HG02981 (cell line): ENCODE measurements at regions not wholly inside any gene's neighbourhood (a gene's known extent, or its start where the extent isn't known, plus 50 kb on each side); places are given as distances from the start of the nearest gene placed in this dataset.

Source experiments
- ATAC-seq: cut with Tn5 transposase; IDR thresholded peaks from one replicate; pipeline ENCODE4 v1.9.1; 2021; ENCODE audit warnings: mild to moderate bottlenecking, moderate library complexity; ENCODE audit not compliant: unreplicated experiment

GRCh38 chr21:27268290-27268689 lies 301.4 kb upstream of the ADAMTS5 start:
- no peak for ATAC-seq

GRCh38 chr21:27265949-27266348 lies 299.1 kb upstream of the ADAMTS5 start:
- no peak for ATAC-seq

GRCh38 chr21:27265492-27265891 lies 298.6 kb upstream of the ADAMTS5 start:
- no peak for ATAC-seq

GRCh38 chr21:27261676-27262075 lies 294.8 kb upstream of the ADAMTS5 start:
- ATAC-seq: no peak

- ATAC-seq: no peak
These were observed 293.8 kb upstream of the ADAMTS5 start for GRCh38 chr21:27260728-27261127.

- ATAC-seq: no peak
These were observed 292.0 kb upstream of the ADAMTS5 start for GRCh38 chr21:27258742-27259448.

GRCh38 chr21:27257908-27258556 lies 291.1 kb upstream of the ADAMTS5 start:
- no peak for ATAC-seq

GRCh38 chr21:27257226-27257625 lies 290.3 kb upstream of the ADAMTS5 start:
- ATAC-seq: no peak

- no peak for ATAC-seq
These were observed 284.9 kb upstream of the ADAMTS5 start for GRCh38 chr21:27251752-27252151.

GRCh38 chr21:27250366-27250765 lies 283.5 kb upstream of the ADAMTS5 start:
- no peak for ATAC-seq

- ATAC-seq: no peak
These were observed 281.9 kb upstream of the ADAMTS5 start for GRCh38 chr21:27248814-27249213.

GRCh38 chr21:27246741-27247140 lies 279.9 kb upstream of the ADAMTS5 start:
- ATAC-seq: no peak

- ATAC-seq: no peak
These were observed 277.9 kb upstream of the ADAMTS5 start for GRCh38 chr21:27244776-27245175.

GRCh38 chr21:27244352-27244751 lies 277.5 kb upstream of the ADAMTS5 start:
- ATAC-seq: no peak

GRCh38 chr21:27240839-27241238 lies 274.0 kb upstream of the ADAMTS5 start:
- no peak for ATAC-seq

- no peak for ATAC-seq
These were observed 266.7 kb upstream of the ADAMTS5 start for GRCh38 chr21:27233514-27234115.

- ATAC-seq: no peak
These were observed 259.1 kb upstream of the ADAMTS5 start for GRCh38 chr21:27225940-27226339.

GRCh38 chr21:27225151-27225550 lies 258.3 kb upstream of the ADAMTS5 start:
- no peak for ATAC-seq

- no peak for ATAC-seq
These were observed 257.3 kb upstream of the ADAMTS5 start for GRCh38 chr21:27224169-27224568.

- no peak for ATAC-seq
These were observed 254.2 kb upstream of the ADAMTS5 start for GRCh38 chr21:27221077-27221476.

- no peak for ATAC-seq
These were observed 253.5 kb upstream of the ADAMTS5 start for GRCh38 chr21:27220416-27220815.

GRCh38 chr21:27219068-27219467 lies 252.2 kb upstream of the ADAMTS5 start:
- no peak for ATAC-seq
